RWPE1 (cell line): ENCODE measurements at regions not wholly inside any gene's neighbourhood (a gene's known extent, or its start where the extent isn't known, plus 50 kb on each side); places are given as distances from the start of the nearest gene placed in this dataset.

Source experiments
- CTCF ChIA-PET: fragments of 350-600 bp; sonication (Branson Sonifier 250); formaldehyde crosslinking; extraction: SDS; loops from one replicate; lab custom pipeline; 2021; lab: Yijun Ruan, JAX
- POLR2A ChIA-PET: fragments of 400-600 bp; formaldehyde crosslinking; extraction: SDS; loops from one replicate; lab custom pipeline; 2020; ENCODE audit warnings: antibody characterized with exemption; ENCODE audit not compliant: low non-redundant PET; lab: Yijun Ruan, JAX
- DNase-seq: peaks from one replicate; pipeline ENCODE4 v3.0.0; 2012; ENCODE audit warnings: low spot score
- H3K27ac ChIP-seq: fragments of 450-650 bp; 2 replicates; pipeline ENCODE4 v1.5.1; 2017
- TF ChIP-seq, protein P1 (sequence below): fragments of 450-650 bp; conservative IDR thresholded peaks from 2 replicates; pipeline ENCODE4 v1.5.1; 2017; ENCODE audit warnings: low read depth, mild to moderate bottlenecking

DNA sequence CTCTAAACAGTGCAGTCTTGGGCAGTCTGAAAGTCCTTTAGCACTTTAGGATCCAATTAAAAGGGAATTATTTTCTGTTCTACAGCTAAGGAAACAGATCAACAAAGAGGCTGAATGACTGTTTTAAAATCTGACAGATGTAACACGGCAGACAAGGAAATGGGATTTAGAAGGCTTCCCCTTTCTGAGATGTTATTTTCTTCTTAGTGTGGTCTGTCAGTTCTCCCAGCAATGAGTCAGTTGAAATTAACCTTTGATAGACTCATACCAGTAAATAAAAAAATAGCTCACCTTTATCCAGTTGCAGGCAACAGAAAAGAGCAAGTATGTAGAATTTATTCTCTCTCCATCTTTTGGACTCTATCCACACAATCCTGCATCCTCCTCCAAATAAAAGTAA, 98.1 kb downstream of the NEDD1 start:
- TF ChIP-seq, protein P1, sequence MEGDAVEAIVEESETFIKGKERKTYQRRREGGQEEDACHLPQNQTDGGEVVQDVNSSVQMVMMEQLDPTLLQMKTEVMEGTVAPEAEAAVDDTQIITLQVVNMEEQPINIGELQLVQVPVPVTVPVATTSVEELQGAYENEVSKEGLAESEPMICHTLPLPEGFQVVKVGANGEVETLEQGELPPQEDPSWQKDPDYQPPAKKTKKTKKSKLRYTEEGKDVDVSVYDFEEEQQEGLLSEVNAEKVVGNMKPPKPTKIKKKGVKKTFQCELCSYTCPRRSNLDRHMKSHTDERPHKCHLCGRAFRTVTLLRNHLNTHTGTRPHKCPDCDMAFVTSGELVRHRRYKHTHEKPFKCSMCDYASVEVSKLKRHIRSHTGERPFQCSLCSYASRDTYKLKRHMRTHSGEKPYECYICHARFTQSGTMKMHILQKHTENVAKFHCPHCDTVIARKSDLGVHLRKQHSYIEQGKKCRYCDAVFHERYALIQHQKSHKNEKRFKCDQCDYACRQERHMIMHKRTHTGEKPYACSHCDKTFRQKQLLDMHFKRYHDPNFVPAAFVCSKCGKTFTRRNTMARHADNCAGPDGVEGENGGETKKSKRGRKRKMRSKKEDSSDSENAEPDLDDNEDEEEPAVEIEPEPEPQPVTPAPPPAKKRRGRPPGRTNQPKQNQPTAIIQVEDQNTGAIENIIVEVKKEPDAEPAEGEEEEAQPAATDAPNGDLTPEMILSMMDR: no peak
- ChIA-PET CTCF (no interaction called here), POLR2A (no interaction called here)
- no peak overlapping the region for H3K27ac ChIP-seq
- DNase-seq: no peak

DNA sequence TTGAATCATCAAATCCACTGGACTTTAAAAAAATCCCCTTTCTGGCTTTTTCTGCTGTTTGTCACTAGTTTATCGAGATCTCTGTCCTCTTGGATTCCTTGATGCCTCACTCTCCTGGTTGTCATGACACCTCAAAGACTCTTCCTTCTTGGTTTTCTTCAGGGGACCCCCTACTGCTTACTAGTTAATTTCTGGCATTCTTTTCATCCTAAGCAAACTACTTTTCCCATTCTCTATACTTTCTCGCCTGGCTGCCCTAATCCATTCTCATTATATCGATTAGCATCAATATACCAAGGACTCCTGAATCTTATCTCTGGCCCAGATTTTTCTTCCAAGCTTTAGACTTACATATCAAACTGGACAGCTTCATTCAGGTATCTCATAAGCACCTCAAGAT, 98.6 kb downstream of the NEDD1 start:
- no peak for DNase-seq
- ChIA-PET POLR2A (no interaction called here), CTCF (no interaction called here)
- H3K27ac ChIP-seq: no peak overlapping the region
- TF ChIP-seq, protein P1: no peak

DNA sequence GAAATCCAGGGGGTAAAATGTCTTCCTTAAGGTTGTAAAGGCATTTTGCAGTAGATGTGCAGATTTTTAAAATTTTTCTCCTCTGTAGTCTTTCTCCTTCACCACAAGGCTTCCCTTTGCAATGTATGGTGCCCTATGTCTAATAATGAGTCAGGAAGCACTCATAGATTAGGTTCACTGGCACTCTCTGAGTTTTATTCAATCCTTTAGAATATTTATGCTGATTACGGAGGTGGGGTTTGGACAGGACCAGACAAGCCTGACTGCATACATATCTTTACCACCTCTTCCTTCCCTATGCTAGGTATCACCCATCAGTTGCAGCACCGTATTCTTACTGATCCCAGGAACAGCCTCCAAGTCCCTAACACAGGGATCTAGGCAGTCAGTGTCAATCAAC, 99.5 kb downstream of the NEDD1 start:
- DNase-seq: peak; percentile 27
- CTCF ChIA-PET: no interaction called here
- POLR2A ChIA-PET: no interaction called here
- no peak overlapping the region for H3K27ac ChIP-seq
- TF ChIP-seq, protein P1: no peak

DNA sequence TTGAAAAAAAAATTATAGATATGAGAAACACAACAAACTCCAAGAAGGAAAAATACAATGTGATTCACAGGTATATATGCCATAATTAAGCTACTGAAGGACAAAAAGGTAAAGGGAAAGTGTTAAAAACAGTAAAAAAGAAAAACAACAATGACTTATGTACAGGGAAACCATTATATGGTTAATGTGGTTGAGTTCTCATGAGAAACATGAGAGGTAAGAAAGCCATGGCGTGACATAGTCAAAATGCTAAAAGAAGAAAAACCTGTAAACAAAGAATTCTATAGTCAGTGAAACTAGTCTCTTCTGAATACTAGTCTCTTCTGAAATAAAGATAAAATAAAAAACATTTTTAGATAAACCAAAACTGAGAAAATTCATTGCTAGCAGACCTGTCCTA, 109.1 kb downstream of the NEDD1 start:
- TF ChIP-seq, protein P1: no peak
- no peak overlapping the region for H3K27ac ChIP-seq
- DNase-seq: no peak
- CTCF ChIA-PET: interaction anchor here (0.6 kb wide), 1 partner anchor 387 kb away, joined by 3 read pairs; no protein-coding TSS in a partner anchor
- POLR2A ChIA-PET: no interaction called here

DNA sequence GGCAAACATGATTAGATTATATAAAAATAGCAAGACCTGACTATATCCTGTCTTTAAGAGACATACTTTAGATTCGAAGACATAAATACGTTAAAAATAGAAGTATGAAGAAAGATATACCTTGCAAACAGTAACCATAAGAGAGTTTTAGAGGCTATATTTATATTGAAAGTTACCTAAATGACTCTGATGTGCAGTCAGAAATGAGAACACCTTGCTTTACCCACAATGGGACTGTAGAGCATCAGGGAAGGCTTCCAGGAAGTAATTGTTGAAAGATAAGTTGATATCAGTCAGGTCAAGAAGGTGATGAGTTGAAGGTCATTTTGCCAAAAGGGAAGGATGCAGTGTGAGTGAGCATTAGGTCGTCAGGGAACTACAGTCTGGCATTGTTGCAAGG, 110.2 kb downstream of the NEDD1 start:
- TF ChIP-seq, protein P1: no peak
- CTCF ChIA-PET: no interaction called here

DNA sequence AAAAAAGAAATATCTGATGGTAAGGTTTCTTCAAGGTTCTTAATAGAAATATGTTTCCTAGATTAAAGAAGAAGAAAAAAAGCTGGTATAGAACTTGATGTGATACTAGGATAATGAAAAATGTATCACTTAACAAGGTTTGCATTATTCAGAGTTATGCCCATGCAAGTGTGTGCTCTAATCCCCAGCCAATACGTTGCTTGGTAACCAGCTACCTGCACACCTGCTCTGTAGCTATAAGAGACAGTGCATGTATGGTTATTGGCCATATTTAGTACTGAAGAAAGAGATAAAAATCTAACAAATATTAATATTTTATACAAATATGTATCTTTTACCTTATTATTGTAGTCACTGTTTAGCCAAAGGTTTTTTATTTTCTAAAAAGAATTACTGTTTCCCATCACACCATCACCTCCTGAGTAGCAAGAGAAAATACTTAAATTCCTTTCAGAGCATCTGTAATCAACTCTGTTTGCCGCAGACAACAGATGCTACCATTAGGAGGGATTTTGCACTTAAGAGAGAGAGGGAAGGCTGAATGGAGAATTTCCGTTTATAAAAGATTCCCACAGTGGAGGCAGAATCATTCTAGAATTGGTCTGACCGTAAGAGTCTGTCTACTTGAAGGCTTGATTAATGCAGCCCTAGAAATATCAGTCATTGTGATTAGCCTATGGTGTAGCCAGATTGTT, 115.6 kb downstream of the NEDD1 start:
- TF ChIP-seq, protein P1: no peak
- CTCF ChIA-PET: interaction anchor here (0.5 to 0.7 kb wide), 3 partner anchors 36 to 275 kb away, joined by 3 to 5 read pairs (median 3); no protein-coding TSS in a partner anchor
- DNase-seq: no peak
- no peak overlapping the region for H3K27ac ChIP-seq
- POLR2A ChIA-PET: no interaction called here

More for the DNA sequence above, 110.2 kb downstream of the NEDD1 start:
- no peak overlapping the region for H3K27ac ChIP-seq
- DNase-seq: no peak
- POLR2A ChIA-PET: no interaction called here
